OCI-LY7 (cell line): ENCODE measurements at regions not wholly inside any gene's neighbourhood (a gene's known extent, or its start where the extent isn't known, plus 50 kb on each side); places are given as distances from the start of the nearest gene placed in this dataset.

Experiments
- BruUV-seq: library from RNA; stranded (reverse); fragments of 400-500 nt; replicated peaks from 2 replicates; lab custom pipeline; 2021; lab: Mats Ljungman, UMichigan
- CTCF ChIA-PET: fragments of 300-600 bp; sonication (Branson Sonifier 250); formaldehyde crosslinking; loops from one replicate; lab custom pipeline; 2022; ENCODE audit warnings: antibody characterized with exemption; ENCODE audit not compliant: unreplicated experiment; lab: Charles Lee
- POLR2A ChIA-PET: fragments of 300-600 bp; sonication (Branson Sonifier 250); formaldehyde crosslinking; loops from one replicate; lab custom pipeline; 2022; ENCODE audit warnings: antibody characterized with exemption; lab: Charles Lee
- DNase-seq: peaks from one replicate; pipeline ENCODE4 v3.0.0-alpha.2; 2015; ENCODE audit warnings: low spot score
- H2AFZ ChIP-seq: fragments of 200-600 bp; sonication (generic), shearing (Covaris generic); 2 replicates; pipeline ENCODE4 v1.6.1; 2014; ENCODE audit warnings: mild to moderate bottlenecking, antibody characterized with exemption, low read length, moderate library complexity
- H3K27ac ChIP-seq: fragments of 200-600 bp; sonication (generic); 2 replicates; pipeline ENCODE4 v1.5.1; 2014; ENCODE audit warnings: mixed run types, low read depth, mild to moderate bottlenecking, moderate library complexity, low read length, inconsistent platforms; ENCODE audit not compliant: poor library complexity, severe bottlenecking
- H3K36me3 ChIP-seq: fragments of 200-600 bp; sonication (generic); 2 replicates; pipeline ENCODE4 v1.6.1; 2014; ENCODE audit warnings: mild to moderate bottlenecking, antibody characterized with exemption, low read length, moderate library complexity, mixed read lengths; ENCODE audit not compliant: insufficient read depth
- H3K4me1 ChIP-seq: fragments of 200-600 bp; sonication (generic); 2 replicates; pipeline ENCODE4 v1.5.1; 2014; ENCODE audit warnings: mild to moderate bottlenecking, low read length; ENCODE audit not compliant: insufficient read depth, poor library complexity, severe bottlenecking
- H3K4me2 ChIP-seq: fragments of 200-600 bp; sonication (generic); 2 replicates; pipeline ENCODE4 v1.6.1; 2014; ENCODE audit warnings: mild to moderate bottlenecking, low read length
- H3K4me3 ChIP-seq: fragments of 200-600 bp; sonication (generic); 2 replicates; pipeline ENCODE4 v1.5.1; 2014; ENCODE audit warnings: mild to moderate bottlenecking, low read depth, low read length; ENCODE audit not compliant: poor library complexity, severe bottlenecking
- H3K79me2 ChIP-seq: fragments of 200-600 bp; sonication (generic); 2 replicates; pipeline ENCODE4 v1.6.1; 2016; ENCODE audit warnings: low read depth, mild to moderate bottlenecking, low read length, moderate library complexity, mixed read lengths; ENCODE audit not compliant: insufficient read depth
- H3K9me2 ChIP-seq: fragments of 200-600 bp; sonication (generic); 2 replicates; pipeline ENCODE4 v1.6.1; 2016; ENCODE audit warnings: mild to moderate bottlenecking, low read length, mixed read lengths; ENCODE audit not compliant: insufficient read depth
- H3K9me3 ChIP-seq: fragments of 200-600 bp; sonication (generic); 2 replicates; pipeline ENCODE4 v1.6.1; 2014; ENCODE audit warnings: mild to moderate bottlenecking, mixed run types, low read length, mixed read lengths
- H4K20me1 ChIP-seq: fragments of 200-600 bp; sonication (generic); 2 replicates; pipeline ENCODE4 v1.6.1; 2014; ENCODE audit warnings: mild to moderate bottlenecking, antibody characterized with exemption, low read length, moderate library complexity, mixed read lengths; ENCODE audit not compliant: insufficient read depth
- CTCF ChIP-seq: fragments of 200-600 bp; sonication (generic); conservative IDR thresholded peaks from 2 replicates; pipeline ENCODE4 v1.5.1; 2014; ENCODE audit warnings: mild to moderate bottlenecking, antibody characterized with exemption, low read length, moderate library complexity, mixed read lengths
- EZH2phosphoT487 ChIP-seq: fragments of 200-600 bp; sonication (generic); IDR thresholded peaks from 2 replicates; pipeline ENCODE4 v1.6.1; 2018; ENCODE audit warnings: low read depth, borderline replicate concordance, mild to moderate bottlenecking, mixed run types, antibody characterized with exemption, low read length, moderate library complexity, mixed read lengths
- intact Hi-C: fragments of 100-400 bp; cut with micrococcal nuclease; formaldehyde crosslinking; loops from one replicate; pipeline ENCODE4 v1.10.0; 2022; ENCODE audit not compliant: unreplicated experiment

GRCh38 chr13:89950225-89950624 lies 1397.3 kb upstream of the MIR17HG start:
- Histone ChIP-seq H3K9me2 (no peaks in the 10 kb centered on the region), H2AFZ (no peak overlapping the region), H3K36me3 (no peaks in the 10 kb centered on the region), H3K4me2 (no peak overlapping the region), H4K20me1 (no peaks in the 10 kb centered on the region), H3K4me1 (no peaks in the 10 kb centered on the region), H3K4me3 (no peak overlapping the region), H3K27ac (no peak overlapping the region), H3K9me3 (peaks cover 34% of the 10 kb centered on the region; the same call in 1 of the 2 replicates), H3K79me2 (no peaks in the 10 kb centered on the region)
- ChIA-PET POLR2A (interaction anchor here (1.4 to 2.0 kb wide), 3 partner anchors 13 to 20 kb away, joined by 3 to 9 read pairs (median 6); no protein-coding TSS in a partner anchor), CTCF (no interaction called here)
- no TSS peak for BruUV-seq
- TF ChIP-seq CTCF (no peak), EZH2phosphoT487 (no peak)
- no peak for DNase-seq
- intact Hi-C loops: no loop called here

GRCh38 chr13:89951341-89951740 lies 1396.1 kb upstream of the MIR17HG start:
- no peaks in the 10 kb centered on the region for H3K36me3 ChIP-seq
- CTCF ChIA-PET: no interaction called here
- no peak overlapping the region for H3K27ac ChIP-seq
- H3K9me2 ChIP-seq: no peaks in the 10 kb centered on the region
- intact Hi-C loops: no loop called here
- no peak overlapping the region for H3K4me3 ChIP-seq
- no peaks in the 10 kb centered on the region for H3K4me1 ChIP-seq
- peaks cover 44% of the 10 kb centered on the region; the same call in 1 of the 2 replicates for H3K9me3 ChIP-seq
- no peak overlapping the region for H3K4me2 ChIP-seq
- no peak overlapping the region for H2AFZ ChIP-seq
- DNase-seq: no peak
- POLR2A ChIA-PET: interaction anchor here (0.8 to 2.0 kb wide), 5 partner anchors 11 to 22 kb away, joined by 3 to 9 read pairs (median 3); no protein-coding TSS in a partner anchor
- BruUV-seq: no TSS peak
- no peaks in the 10 kb centered on the region for H3K79me2 ChIP-seq
- H4K20me1 ChIP-seq: no peaks in the 10 kb centered on the region
- TF ChIP-seq EZH2phosphoT487: no peak
- no peak for TF ChIP-seq CTCF

- H3K4me2 ChIP-seq: no peak overlapping the region
- TF ChIP-seq CTCF: no peak
- TF ChIP-seq EZH2phosphoT487: no peak
- no TSS peak for BruUV-seq
These were observed 1393.9 kb upstream of the MIR17HG start for GRCh38 chr13:89953581-89953980.

More at GRCh38 chr13:89953581-89953980, 1393.9 kb upstream of the MIR17HG start:
- no peak overlapping the region for H3K4me3 ChIP-seq
- no peaks in the 10 kb centered on the region for H4K20me1 ChIP-seq
- no peak overlapping the region for H2AFZ ChIP-seq
- no peaks in the 10 kb centered on the region for H3K79me2 ChIP-seq
- H3K9me2 ChIP-seq: no peaks in the 10 kb centered on the region
- ChIA-PET CTCF (no interaction called here), POLR2A (interaction anchor here (0.6 to 1.7 kb wide), 6 partner anchors 10 to 427 kb away, joined by 3 to 8 read pairs (median 3); no protein-coding TSS in a partner anchor)
- intact Hi-C loops: no loop called here
- no peaks in the 10 kb centered on the region for H3K36me3 ChIP-seq
- peaks cover 34% of the 10 kb centered on the region; the same call in 1 of the 2 replicates for H3K9me3 ChIP-seq
- H3K27ac ChIP-seq: no peak overlapping the region
- H3K4me1 ChIP-seq: no peaks in the 10 kb centered on the region
- no peak for DNase-seq
